Inflammatory macrophage (primary cell): ENCODE measurements at regions not wholly inside any gene's neighbourhood (a gene's known extent, or its start where the extent isn't known, plus 50 kb on each side); places are given as distances from the start of the nearest gene placed in this dataset.
"Not testable (repeated sequence)": the region's sequence is repeated elsewhere in the genome, so short reads cannot be mapped to it uniquely, and the experiment has no call there.

ENCODE experiments used
- DNase-seq, 2 donors: peaks; one replicate each; pipeline ENCODE4 v3.0.0-alpha.2; 2020 to 2022

DNA sequence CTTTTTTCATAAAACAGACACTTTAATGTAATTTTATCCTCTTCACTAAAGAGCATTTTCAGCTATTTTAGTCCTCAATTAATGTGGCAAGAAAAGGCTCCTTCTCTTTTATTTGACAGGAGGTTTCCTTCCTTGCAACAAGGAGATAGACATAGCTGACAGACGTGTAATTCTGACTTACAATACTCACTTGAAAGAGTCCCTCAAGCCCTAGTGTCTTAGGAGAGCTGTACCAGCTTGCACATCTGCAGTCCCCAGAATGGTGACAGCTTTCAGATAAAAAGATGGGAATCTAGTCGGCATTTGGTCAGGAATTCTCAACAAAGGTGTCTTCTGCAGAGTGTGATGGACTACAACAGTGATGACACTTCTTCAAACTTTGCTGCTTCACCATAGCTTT, 603.7 kb upstream of the PTCHD4 start:
- DNase-seq = no peak

DNA sequence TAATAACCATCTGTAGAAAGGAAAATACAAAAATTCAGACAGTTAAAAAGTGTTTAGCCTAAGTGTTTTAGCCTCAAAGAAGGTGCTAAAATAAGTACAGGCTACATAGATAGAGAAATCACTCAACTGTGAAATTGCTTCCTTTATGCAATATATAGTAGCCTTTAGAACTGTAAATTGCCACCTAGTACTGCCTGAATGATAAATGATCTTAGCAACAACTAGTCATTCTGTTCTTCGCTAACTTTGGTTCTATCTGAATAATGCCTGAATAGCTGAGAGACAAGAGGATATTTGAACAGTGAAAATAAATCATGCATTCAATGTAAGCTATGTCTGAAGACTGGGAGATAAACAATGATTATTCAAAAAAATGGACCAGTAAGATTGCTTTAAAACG, 603.3 kb upstream of the PTCHD4 start:
- no peak for DNase-seq

DNA sequence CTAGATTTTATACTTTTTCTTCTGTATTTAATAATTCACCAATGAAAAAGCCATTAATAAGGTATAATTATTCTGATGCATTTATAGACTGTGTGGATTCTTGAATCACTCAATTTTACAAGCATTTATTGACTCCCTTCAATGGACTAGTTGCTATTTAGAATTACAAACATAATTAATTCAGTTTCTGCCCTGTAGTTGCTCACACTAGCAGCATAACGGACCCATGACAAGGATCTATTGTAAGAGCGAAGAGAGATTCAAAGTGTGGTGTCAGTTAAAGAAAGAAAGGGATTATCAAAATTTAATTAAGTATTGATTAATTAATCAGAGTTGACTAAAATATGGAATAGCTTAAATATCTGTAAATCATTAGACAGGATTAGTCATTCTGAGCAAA, 602.6 kb upstream of the PTCHD4 start:
- no peak for DNase-seq

DNA sequence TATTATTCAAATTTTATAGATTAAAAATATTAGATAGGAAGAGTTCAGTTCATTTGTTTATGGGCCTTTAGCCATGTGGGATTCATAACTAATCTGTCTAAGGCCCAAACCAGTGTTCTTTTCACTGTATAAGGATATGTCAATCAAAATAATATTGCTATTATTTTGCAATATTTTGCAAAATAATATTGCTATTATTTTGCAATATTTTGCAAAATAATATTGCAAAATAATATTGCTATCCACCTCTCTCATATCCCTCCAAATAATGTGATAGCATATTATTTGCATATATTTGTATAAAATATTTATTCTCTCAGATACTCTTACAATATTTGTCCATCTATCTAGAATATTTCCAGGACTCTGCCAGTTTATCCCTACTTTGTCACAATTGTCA, 595.3 kb upstream of the PTCHD4 start:
- no peak for DNase-seq

DNA sequence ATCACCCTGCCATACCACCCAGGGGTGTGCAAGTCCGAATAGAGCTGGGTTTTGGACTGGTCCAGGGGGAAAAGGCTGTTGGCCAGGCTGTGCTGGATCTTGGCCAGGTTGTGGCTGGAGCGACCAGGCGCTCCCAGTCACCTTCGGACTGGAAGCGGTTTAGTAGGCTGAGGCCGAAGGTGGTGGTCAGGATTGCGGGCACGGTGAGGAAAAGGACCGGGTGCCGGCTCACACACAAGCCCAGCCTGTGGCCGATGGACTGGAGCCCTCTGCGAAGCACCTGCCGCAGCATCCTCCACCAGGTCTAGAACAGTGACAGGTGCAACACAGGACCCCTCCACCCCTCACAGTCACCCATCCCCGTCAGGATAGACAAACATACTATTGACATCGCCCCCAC, 590.6 kb upstream of the PTCHD4 start:
- no peak for DNase-seq

DNA sequence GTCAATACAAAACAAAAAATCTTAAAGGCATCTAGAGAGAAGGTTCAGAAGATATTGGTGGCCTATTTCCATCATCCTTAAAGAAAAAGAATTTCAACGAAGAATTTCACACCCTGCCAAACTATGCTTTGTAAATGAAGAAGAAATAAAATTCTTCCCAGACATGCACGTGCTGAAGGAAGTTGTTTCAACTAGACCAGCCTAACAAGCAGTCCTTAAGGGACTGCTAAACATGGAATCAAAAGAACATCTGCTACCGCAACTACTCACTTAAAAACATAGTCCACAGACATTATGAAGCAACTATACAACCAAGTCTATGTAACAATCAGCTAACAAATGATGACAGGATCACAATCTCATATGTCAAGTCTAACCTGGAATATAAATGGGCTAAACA, 584.9 kb upstream of the PTCHD4 start:
- DNase-seq = no peak

DNA sequence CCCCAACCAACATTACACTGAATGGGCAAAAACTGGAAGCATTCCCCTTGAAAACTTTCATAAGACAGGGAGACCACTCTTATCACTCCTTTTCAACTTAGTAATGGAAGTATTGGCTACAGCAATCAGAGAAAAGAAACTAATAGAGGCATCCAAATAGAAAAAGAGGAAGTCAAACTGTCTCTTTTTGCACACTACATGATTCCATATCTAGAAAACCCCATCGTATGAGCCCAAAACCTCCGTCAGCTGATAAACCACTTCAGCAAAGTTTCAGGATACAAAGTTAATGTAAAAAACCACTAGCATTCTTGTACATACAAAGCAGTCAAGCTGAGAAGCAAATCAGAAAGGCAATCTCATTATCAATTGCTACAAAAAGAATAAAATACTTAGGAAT, 580.4 kb upstream of the PTCHD4 start:
- no peak for DNase-seq

DNA sequence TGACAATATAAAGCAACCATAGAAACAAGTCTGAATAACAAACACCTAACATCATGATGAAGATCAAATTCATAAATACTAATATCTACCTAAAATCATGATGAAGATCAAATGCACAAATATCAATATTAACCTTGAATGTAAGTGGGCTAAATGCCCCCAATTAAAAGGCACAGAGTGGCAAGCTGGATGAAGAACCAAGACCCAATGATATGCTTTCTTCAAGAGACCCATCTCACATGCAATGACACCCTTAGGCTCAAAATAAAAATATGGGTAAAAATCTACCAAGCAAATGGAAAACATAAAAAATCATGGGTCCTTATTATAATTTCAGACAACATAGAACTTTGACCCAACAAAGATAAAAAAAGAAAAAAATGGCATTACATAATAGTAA, 578.5 kb upstream of the PTCHD4 start:
- DNase-seq = no peak

DNA sequence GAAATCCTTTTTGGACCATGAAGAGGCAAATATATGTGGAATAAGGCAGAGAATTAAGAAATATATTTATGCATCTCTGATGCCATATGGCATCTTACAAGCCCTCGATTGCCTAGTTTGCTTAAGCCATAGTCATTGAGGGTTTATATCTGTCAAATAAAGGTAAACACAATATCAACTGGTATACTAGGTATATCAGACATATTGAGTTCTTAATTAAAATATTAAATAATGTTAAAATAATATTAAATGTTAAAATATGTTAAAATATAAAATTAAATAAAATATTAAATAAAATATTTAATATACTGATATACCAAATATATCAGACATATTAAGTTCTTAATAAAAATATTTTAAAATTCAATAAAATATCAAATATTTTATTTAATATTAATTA, 567.4 kb upstream of the PTCHD4 start:
- no peak for DNase-seq

DNA sequence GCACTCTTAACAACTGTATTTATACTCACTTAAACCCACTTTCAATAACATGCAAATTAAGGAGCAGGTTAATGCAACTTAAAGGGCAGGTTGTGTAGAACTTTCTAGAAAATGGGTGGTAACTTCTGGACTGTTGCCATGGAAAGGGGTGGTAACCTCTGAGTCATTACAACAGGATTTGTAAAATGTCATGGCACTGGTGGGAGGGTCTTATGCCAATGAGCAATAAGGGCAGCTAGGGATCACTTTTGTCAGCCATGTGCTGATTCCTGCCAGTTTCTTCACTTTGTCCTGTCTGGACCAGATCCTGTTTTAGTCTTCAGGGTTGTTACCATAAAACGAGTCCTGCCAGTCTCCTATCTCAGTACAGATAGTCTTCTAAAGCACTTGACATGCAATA, 560.5 kb upstream of the PTCHD4 start:
- DNase-seq = no peak

DNA sequence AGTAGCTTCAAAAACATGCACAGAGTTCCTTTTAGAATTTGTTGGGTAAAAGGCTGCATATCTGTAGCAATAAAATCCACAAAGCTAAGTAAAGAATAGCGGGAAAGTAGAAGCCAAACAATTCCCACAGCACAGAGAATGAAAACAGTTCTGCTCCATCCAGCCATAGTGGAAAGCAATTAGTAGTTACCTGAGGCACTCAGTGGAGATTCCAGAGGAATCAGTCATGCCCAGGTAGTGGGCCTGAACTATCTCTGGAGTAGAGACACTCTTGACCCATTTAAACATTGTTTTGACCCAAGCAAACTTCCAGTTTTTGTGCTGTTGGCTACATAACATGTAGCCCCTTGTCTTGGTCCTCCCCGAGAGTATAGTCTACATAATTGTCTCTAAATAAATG, 559.5 kb upstream of the PTCHD4 start:
- DNase-seq = no peak

DNA sequence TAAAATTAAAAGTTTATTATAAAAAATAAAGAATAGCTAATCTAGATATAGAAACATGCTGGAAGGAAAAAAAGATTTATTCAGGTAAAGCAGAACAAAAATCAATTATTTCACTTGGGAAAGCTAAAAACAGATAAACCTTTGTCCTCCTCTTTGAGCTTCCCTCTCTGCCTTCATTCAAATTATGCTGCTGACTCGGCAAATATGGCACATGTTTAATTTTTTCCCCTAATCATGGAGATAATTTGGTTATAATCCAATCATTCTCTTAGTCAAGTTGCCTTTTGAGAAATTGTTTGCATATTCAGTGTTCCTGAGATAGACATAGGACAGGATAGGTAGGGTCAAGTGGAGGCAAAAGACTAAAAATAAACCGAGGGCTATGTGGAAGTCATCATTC, 556.8 kb upstream of the PTCHD4 start:
- DNase-seq = no peak

DNA sequence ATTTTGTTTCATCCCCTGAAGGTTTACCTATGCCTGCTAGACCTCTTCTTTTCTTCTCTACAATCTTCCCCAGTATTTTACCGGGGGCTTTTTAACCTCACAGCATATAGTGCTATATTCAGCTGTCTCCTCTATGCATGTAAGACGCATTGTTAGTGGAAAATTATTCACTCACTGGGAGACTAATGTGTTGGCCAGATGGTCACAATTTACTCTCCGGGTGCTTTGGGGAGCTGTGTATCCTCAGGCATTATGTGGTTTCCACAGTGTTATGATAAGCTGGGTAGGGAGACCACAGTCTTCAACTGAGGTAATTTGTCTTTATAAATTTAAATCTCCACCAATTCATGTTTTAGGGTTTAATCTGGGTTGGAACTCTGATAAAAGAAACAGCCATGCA, 553.8 kb upstream of the PTCHD4 start:
- DNase-seq = no peak

DNA sequence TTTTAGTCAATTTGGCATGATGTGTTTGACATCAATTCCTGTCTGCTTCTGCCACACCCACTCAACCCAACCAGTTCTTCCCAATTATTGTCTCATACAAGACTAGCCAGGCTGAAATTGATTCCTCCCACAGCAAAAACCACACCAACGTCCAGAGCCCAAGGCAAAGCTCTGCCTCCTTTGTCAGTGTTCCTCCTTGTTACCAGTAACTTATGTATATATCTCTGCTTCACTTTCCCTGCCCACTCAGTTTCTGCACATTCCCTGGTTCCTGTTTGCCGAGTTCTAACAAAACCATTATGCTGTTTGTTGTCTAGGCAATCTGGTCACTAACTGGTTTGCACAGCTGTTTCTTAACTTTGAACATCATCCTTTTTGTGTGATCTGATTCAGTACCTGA, 547.9 kb upstream of the PTCHD4 start:
- no peak for DNase-seq

DNA sequence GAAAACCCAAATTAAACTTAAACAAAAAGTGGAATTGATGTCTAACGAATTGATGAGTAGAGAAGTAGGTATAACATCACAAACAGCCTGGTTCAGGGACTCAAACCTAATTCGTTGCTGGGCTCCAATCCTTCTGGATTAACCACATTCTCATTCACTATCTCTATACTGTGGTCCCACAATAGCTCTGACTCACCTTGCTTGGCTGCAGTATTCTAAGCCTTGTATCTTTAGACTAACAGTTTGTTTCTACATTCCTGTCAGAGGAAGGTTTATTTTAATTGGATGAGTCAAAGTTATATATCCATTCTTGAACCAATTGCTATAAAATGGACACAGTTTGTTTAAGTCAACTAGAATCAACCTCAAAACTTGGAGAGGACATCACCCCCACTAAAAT, 530.5 kb upstream of the PTCHD4 start:
- no peak for DNase-seq

DNA sequence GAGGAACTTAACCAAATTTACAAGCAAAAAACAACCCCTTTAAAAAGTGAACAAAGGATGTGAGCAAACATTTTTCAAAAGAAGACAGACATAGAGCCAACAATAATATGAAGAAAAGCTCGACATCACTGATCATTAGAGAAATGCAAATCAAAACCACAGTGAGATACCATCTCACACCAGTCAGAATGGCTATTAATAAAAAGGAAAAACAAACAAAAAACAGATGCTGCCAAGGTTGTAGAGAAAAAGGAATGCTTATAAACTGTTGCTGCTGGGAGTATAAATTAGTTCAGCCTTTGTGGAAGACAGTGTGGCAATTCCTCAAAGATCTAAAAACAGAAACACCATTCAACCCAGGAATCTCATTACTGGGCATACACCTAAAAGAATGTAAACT, 527.8 kb upstream of the PTCHD4 start:
- DNase-seq = not testable (repeated sequence)

DNA sequence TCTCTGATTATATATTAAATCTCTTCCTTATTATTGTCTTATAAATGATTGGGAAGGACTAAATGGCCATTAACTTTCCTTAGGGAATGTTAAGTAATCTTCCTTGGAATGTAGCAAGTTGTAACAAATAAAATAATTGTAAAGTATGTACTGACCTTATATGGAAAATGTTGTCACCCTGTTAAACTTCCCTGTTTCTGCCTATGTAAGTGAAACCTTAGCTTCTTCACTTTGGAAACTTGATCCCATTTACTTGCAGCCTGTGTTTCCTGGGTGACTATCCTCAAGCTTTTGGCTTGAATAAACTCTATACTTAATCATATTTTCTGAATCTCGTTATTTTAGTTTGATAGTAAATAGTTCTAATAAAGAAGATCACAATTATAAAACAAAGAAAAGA, 519.5 kb upstream of the PTCHD4 start:
- DNase-seq = no peak

DNA sequence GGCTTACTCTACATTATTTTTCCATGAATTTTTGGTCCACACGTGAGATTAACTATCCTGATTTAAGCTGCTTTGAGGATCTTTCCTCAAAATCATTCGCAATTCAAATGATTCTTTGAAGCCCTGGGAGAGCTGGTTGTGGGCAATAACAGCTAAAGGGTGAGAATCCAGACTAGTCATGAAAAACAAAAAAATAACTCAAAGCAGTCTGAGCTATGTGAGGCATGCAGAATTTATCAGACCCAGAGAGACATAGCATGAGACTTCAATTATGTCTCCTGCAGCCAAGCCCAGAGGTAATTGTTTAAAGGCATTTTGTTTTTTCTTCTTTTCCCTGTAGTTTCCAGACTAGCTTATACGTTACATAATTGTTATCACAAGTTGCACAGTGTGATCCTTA, 517.3 kb upstream of the PTCHD4 start:
- no peak for DNase-seq

DNA sequence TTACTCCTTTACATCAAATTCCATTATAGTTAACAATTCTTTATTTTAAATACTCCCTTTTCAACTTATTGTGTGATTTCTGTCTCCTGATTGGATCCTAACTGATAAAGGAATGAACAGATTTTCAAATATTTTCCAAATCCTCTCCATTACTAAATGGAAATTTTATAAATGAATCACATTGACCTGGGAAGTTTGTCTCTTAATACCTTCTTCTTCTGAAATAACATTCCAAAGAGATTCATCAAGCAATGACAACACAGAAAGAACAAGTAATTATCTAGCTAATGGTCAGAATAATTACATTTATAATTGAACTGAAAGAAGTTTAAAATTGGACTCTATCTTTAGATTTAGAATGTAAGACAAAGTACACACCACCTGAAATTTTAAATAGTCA, 515.4 kb upstream of the PTCHD4 start:
- DNase-seq = no peak

DNA sequence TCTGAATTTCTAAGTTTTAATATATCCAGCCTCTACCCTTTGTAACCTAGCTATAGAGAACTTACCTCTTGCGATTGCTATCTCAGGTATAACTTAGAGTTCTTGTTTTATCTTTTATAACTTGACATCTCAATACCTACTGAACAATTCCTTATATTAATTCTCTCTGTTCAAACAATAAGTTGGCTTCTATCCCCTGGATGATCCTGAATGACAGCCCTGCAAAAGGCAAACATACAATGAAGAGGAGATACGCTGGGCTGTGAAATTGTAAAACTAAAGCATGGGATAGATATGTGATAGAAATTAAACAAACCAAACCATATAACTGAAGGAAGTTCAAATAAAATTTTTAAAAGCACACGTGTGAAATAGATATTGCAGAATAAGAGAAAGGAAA, 513.6 kb upstream of the PTCHD4 start:
- DNase-seq = no peak

DNA sequence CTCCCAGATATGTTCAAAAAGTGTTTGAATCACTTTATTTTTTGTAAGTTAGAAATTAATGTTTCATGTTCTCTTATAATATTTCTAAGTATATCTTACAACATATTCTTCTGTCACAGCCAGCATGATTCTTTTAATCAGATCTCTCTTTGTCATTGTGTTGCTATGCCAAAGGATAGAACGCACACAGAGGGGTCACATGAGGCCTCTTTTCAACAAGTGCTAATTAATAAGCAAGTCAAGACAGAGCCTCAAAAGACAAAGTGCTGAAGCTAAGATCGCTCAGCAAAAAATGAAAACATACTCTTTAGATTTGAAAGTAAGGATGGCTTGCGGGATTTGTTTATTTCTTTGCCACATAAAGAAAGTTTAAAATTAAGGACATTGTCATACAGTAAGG, 508.8 kb upstream of the PTCHD4 start:
- no peak for DNase-seq

DNA sequence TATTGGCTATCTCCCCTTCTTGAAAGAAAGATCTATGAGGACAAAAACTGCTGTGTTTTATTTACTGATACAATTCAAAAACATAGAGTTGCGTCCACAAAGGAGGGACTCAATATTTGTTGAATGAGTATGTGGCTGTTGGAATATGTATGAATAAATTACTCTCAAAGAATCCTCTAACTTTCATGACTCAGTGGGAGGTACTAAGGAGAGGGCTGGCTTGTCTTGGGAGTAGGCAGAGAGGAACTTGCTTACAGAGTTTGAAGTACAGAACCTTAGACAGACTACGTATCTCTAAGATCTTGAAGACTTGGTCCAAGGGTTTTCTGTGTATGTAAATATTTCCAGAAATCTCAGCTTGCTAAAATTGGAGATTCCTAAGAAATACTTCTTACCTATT, 504.0 kb upstream of the PTCHD4 start:
- no peak for DNase-seq

DNA sequence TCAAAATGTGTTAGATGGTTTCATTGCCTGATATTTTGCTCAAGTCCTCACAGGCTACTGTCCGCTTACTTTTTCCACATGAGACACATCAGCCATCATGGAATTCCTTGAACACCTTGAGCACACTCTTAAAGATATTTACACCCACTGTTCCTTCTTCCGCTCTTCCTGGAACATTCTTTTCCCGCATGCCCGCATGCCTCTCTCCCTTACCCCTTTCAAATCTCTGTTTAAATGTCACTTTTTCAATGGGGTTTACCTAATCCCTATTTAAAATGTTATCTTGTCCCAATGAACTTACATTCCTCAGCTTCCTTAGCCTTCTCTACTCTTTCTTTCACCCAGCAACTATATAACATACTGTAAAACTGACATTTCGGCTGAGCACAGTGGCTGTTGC, 503.3 kb upstream of the PTCHD4 start:
- no peak for DNase-seq

DNA sequence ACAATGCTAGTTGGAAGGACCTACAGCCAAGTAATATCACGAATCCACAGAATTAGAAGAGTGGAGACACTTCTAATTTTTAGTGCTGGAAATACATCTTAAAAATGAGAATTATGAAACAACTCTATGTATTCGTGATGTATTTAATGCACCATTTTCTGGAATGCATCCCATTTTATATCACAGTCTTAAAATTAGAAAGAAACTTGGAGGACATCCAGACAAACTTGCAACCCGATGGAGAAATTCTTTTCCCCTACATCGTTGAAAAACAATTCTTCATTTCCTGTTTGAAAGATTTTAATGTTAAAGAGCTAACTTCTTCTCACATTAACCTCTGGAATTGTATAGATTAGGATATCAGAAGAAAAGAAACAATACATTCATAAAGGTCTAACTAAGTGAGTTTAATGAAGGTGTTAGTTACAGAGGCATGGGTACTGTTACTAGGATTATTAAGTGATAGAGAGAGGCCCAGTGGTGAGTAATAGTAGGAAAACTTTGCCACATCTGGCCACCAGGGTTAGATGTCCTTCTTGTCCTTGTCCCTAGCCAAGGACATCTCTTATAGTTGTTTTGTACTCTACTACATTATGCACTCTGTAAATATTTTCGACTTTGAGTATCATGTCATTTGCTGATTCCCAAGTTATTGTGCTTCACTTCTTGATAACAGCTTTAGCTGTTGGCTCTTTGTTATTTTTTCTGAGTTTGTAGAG, 502.4 kb upstream of the PTCHD4 start:
- DNase-seq = no peak

DNA sequence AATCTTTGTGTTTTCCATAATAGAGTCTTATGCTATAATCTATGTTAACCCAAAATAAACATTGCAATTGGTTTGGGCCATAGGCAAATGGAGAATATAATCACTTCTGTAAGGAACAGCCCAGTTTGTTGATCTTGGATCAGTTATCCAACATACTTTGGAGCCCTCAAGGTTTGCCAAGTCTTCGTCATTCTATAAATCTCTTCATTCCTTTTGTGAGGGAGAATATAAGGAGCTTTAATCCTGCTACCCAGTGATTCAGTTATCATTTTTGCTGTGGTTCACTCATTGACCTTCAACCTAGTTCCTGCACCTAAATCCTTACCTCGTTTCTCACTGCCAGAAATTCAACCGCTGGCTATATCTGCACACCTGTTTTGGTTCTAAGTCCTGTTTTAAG, 500.3 kb upstream of the PTCHD4 start:
- DNase-seq = no peak

DNA sequence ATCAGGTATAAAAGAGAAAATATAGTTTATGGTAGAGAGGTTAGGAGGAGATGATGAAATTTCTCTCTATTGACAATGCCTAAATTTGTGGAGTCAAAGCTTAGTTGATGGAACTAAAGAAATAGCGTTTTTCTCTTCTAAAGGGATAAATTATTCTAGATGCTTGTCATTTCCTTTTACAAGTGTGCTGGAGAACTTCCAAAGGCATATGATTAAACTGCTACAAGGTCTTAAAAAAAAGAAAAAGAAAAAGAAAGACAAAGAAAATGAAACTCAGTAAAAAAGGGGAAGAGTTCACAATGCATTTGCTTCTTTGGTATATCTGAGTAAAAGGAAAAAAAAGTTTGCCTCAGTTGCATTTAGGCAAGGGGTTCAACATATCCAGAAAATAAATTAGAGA, 499.8 kb upstream of the PTCHD4 start:
- no peak for DNase-seq
